ENCODE measurements at regions not wholly inside any gene's neighbourhood (a gene's known extent, or its start where the extent isn't known, plus 50 kb on each side); places are given as distances from the start of the nearest gene placed in this dataset.

DNA sequence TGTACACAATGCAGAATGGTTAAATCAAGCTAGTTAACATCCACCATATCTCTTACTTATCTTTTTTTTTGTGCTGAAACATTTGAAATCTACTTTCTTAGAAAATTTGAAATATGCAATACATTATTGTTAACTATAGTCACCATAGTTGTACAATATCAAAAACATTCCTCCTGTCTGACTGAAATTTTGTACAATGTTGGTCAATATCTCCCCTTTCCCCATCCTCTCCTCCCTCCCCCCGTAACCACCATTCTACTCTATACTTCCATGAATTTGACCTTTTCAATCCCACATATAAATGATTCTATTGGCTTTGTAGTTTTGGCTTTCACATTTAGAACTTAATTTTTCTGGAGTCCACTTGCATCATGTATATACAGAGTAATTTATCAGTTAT is 63.5 kb upstream of the DCD start:
- DNase-seq (ENCODE audit: low read depth): no peak

DNA sequence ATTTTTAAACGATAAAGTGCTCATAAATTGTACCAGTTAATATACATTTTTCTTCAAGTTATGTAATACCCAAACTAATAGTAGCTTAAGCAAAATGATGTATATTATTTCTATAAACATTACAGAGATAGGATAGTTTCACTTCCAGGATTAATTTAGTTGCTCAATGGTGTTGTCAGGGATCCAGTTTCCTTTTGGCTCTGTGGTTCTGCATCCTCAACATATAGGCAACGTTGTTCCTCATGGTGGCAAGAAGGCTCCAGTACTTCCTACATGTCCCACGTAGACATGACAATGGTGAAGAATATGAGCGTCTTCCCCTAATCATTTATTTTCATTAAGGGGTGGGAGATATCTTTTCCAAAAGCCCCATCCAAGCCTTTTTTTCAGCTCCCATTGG is 60.7 kb upstream of the DCD start:
- DNase-seq (ENCODE audit: low read depth): no peak

DNA sequence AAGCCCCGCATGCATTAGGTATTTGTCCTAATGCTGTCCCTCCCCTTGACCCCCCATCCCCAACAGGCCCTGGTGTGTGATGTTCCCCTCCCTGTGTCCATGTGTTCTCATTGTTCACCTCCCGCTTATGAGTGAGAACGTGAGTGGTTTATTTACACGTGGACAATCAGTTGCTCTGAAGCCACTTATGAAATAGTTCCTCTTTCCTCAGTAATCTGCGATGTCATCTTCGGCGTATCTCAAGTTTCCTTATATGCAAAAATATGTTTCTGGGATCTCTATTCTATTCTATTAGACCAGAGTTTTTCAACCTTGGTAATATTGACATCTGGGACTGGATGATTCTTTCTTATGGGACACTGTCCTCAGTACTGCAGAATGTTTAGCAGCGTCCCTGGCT is 56.0 kb upstream of the DCD start:
- DNase-seq (ENCODE audit: low read depth): no peak

DNA sequence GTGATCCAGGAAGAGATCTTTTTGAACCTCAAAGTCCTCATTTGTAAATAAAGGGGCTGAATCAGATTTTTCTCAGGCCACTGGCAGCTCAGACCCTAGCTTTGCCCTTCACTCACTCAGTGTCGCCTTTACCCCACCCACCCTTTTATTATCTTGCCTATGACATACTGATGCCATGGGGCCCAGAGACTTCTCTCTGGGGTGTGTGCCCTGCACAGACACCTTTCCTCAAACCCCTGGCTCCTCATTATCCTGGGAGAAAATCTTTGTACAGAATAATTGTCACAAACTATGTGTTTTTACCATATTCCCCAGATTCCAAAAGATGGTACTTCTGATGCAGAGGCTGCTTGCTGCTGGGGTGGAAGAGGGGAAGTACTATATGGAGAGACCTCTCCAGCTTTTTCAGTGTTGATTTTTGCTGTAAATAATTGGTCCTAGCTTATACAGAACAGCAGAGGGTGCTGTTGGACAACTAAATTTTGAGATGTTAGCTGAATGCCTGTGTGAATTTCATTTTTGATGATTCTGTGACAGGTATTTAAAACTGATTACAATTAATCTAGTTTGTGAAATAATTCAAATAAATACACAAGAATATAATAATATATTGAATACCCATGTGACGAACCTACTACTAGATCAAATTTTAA is 53.9 kb upstream of the DCD start:
- no peak for DNase-seq (ENCODE audit: low read depth)

GRCh38 chr12:54700849-54701248 is 52.7 kb upstream of the DCD start:
- DNase-seq (ENCODE audit: low read depth): no peak

GRCh38 chr12:54700301-54700700 is 52.1 kb upstream of the DCD start:
- DNase-seq (ENCODE audit: low read depth): no peak

Data from activated gamma-delta T cell treated with anti-CD3 and anti-CD28 coated beads, Interleukin-2, amount 50 U/mL, for 16 hours (primary cell).